ENCODE measurements at regions not wholly inside any gene's neighbourhood (a gene's known extent, or its start where the extent isn't known, plus 50 kb on each side); places are given as distances from the start of the nearest gene placed in this dataset.

DNA sequence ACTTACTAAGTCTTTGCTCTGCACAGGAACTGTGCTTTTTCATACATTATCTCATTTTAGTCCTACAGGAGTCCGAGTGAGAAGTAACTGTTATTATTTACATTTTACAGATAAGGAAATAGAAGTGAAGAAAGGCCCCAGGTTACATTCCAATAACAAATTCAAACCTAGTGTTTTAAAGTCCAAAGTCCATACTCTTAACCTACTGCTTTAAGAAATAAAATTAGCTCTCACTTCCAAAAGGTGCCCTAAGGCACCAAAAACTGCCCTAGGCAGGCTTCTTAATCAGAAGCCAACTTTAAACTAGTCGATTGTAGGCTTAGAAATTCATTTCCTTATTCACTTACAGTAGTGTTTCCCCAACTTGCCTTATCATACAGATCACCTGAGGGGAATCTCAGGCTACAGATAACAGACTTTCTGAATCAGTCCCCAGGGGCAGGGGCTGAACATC is 555.9 kb downstream of the DIAPH3 start:
- TF ChIP-seq, protein P1, sequence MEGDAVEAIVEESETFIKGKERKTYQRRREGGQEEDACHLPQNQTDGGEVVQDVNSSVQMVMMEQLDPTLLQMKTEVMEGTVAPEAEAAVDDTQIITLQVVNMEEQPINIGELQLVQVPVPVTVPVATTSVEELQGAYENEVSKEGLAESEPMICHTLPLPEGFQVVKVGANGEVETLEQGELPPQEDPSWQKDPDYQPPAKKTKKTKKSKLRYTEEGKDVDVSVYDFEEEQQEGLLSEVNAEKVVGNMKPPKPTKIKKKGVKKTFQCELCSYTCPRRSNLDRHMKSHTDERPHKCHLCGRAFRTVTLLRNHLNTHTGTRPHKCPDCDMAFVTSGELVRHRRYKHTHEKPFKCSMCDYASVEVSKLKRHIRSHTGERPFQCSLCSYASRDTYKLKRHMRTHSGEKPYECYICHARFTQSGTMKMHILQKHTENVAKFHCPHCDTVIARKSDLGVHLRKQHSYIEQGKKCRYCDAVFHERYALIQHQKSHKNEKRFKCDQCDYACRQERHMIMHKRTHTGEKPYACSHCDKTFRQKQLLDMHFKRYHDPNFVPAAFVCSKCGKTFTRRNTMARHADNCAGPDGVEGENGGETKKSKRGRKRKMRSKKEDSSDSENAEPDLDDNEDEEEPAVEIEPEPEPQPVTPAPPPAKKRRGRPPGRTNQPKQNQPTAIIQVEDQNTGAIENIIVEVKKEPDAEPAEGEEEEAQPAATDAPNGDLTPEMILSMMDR (IDR thresholded peaks at IDR 0.05; ENCODE audit: low read length): no peak
- TF ChIP-seq EZH2phosphoT487 (IDR thresholded peaks at IDR 0.05; ENCODE audit: low read length) (no peak), EZH2 (optimal IDR thresholded peaks at IDR 0.05; ENCODE audit: low read depth, low read length) (no peak)
